ENCODE measurements at regions not wholly inside any gene's neighbourhood (a gene's known extent, or its start where the extent isn't known, plus 50 kb on each side); places are given as distances from the start of the nearest gene placed in this dataset.
A peak's percentile ranks its signal among the peaks of the same experiment; 100 is the strongest.
"Not testable (repeated sequence)": the region's sequence is repeated elsewhere in the genome, so short reads cannot be mapped to it uniquely, and the experiment has no call there.

DNA sequence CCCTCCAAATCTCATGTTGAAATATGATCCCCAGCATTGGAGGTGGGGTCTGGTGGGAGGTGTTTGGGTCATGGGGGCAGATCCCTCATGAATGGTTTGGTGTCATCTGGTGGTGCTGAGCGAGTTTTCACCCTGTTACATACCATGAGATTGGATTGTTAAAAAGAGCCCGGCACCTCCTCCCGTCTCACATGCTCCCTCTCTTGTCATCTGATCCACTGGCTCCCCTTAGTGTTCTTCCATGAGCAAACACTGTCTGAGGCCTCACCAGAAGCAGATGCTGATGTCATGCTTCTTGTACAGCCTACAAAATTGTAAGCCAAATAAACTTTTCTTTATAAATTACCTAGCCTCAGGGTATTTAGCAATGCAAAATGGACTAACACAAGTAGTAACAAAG, 405.0 kb upstream of the SLC39A10 start:
- FAIRE-seq (no peak), DNase-seq (no peak)
- Histone ChIP-seq H3K27ac (ENCODE audit: low read depth in 2 of 2, low read length in 2 of 2) (no peak overlapping the region), H3K27me3 (ENCODE audit: control insufficient read depth, insufficient read depth, low read length) (no peaks in the 10 kb centered on the region), H3K4me3 (ENCODE audit: low read length in 3 of 3) (no peak overlapping the region), H3K4me1 (ENCODE audit: control insufficient read depth in 2 of 3, insufficient read depth in 2 of 3, low read depth in 1 of 3, low read length in 3 of 3) (no peaks in the 10 kb centered on the region), H3K9me3 (ENCODE audit: control insufficient read depth in 2 of 3, insufficient read depth in 1 of 3, low read length in 3 of 3) (peaks cover 0 to 3% (median 0%) of the 10 kb centered on the region in 3 donors), H3K9ac (ENCODE audit: low read length in 3 of 3) (no peak overlapping the region), H3K36me3 (ENCODE audit: control insufficient read depth in 2 of 3, insufficient read depth in 3 of 3, low read length in 3 of 3) (no peaks in the 10 kb centered on the region)
- TF ChIP-seq, protein P1, sequence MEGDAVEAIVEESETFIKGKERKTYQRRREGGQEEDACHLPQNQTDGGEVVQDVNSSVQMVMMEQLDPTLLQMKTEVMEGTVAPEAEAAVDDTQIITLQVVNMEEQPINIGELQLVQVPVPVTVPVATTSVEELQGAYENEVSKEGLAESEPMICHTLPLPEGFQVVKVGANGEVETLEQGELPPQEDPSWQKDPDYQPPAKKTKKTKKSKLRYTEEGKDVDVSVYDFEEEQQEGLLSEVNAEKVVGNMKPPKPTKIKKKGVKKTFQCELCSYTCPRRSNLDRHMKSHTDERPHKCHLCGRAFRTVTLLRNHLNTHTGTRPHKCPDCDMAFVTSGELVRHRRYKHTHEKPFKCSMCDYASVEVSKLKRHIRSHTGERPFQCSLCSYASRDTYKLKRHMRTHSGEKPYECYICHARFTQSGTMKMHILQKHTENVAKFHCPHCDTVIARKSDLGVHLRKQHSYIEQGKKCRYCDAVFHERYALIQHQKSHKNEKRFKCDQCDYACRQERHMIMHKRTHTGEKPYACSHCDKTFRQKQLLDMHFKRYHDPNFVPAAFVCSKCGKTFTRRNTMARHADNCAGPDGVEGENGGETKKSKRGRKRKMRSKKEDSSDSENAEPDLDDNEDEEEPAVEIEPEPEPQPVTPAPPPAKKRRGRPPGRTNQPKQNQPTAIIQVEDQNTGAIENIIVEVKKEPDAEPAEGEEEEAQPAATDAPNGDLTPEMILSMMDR (IDR thresholded peaks at IDR 0.05; ENCODE audit: borderline replicate concordance, extremely low read depth, insufficient read depth) = no peak
- intact Hi-C loops (cut with DNase I) = no loop called here

DNA sequence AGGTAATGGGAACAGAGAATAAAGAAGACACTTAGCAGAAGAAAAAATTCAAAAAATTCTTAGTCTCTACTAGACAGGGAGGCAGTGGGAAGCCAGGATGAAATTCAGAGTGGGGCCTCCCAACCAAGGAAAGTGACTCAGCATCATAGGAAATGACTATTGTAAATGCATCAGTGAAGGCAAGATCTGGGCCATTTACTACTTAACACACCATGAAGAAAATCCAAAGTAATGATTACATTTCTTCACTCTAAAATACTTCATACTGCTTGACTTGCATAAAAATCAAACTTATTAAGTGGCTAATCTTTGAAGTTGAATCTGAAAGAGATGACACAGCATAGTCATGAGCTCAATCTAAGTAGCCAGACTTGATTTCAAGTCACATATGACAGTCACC, 405.8 kb upstream of the SLC39A10 start:
- Histone ChIP-seq H3K9me3 (ENCODE audit: control insufficient read depth in 2 of 3, insufficient read depth in 1 of 3, low read length in 3 of 3) (peaks cover 0 to 3% (median 0%) of the 10 kb centered on the region in 3 donors), H3K36me3 (ENCODE audit: control insufficient read depth in 2 of 3, insufficient read depth in 3 of 3, low read length in 3 of 3) (no peaks in the 10 kb centered on the region), H3K4me1 (ENCODE audit: control insufficient read depth in 2 of 3, insufficient read depth in 2 of 3, low read depth in 1 of 3, low read length in 3 of 3) (no peaks in the 10 kb centered on the region), H3K27ac (ENCODE audit: low read depth in 2 of 2, low read length in 2 of 2) (no peak overlapping the region), H3K27me3 (ENCODE audit: control insufficient read depth, insufficient read depth, low read length) (no peaks in the 10 kb centered on the region), H3K9ac (ENCODE audit: low read length in 3 of 3) (no peak overlapping the region), H3K4me3 (ENCODE audit: low read length in 3 of 3) (no peak overlapping the region)
- DNase-seq (no peak), FAIRE-seq (no peak)
- TF ChIP-seq, protein P1 (IDR thresholded peaks at IDR 0.05; ENCODE audit: borderline replicate concordance, extremely low read depth, insufficient read depth) = no peak
- intact Hi-C loops (cut with DNase I) = no loop called here

DNA sequence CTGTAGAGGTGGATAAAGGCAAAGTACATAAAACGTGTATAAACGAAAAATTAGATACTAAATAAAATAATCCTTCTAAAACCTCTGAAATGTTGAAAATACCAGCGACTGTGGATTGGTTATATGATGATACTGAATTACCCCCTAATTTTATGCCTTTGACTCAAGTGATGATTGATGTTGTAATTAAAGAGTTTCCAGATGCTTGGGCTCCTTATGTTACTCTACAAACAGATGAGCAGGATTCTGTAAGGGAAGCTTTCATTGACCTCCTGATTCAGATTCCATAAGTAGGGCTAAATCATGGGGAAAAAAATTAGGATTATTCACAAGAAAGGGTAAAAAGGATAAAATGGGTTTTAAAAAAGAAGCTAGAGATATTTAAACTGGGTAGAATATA, 418.2 kb upstream of the SLC39A10 start:
- no peaks in the 10 kb centered on the region for H3K27me3 ChIP-seq (ENCODE audit: control insufficient read depth, insufficient read depth, low read length)
- no peak overlapping the region for H3K9ac ChIP-seq (ENCODE audit: low read length in 3 of 3)
- DNase-seq (peak in 2 of 5 donors; percentile 58 to 67), FAIRE-seq (no peak)
- H3K4me1 ChIP-seq (ENCODE audit: control insufficient read depth in 2 of 3, insufficient read depth in 2 of 3, low read depth in 1 of 3, low read length in 3 of 3) = no peaks in the 10 kb centered on the region
- H3K27ac ChIP-seq (ENCODE audit: low read depth in 2 of 2, low read length in 2 of 2) = no peak overlapping the region
- H3K9me3 ChIP-seq (ENCODE audit: control insufficient read depth in 2 of 3, insufficient read depth in 1 of 3, low read length in 3 of 3) = no peaks in the 10 kb centered on the region
- no peak overlapping the region for H3K4me3 ChIP-seq (ENCODE audit: low read length in 3 of 3)
- intact Hi-C loops (cut with DNase I) = no loop called here
- no peaks in the 10 kb centered on the region for H3K36me3 ChIP-seq (ENCODE audit: control insufficient read depth in 2 of 3, insufficient read depth in 3 of 3, low read length in 3 of 3)
- TF ChIP-seq, protein P1 (IDR thresholded peaks at IDR 0.05; ENCODE audit: borderline replicate concordance, extremely low read depth, insufficient read depth) = no peak

DNA sequence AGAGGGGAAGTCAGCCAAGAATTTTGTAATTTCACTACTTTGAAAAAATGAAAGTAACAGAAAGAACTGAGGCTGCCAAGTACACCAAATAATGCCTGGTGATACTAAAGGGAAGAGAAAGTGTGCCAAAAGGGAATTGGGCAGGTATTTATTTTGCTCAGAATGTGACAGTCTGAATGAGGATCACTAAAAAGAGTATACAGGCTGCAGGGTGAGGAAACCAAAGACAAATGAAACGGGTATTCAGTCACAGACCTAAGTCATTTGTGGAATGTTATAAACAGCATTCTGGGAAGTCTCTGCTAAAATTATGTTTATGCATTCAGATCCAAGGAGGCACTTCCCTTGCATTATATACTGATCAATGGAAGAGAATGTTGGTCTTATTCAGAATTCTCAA, 418.6 kb upstream of the SLC39A10 start:
- no peak overlapping the region for H3K9ac ChIP-seq (ENCODE audit: low read length in 3 of 3)
- H3K4me1 ChIP-seq (ENCODE audit: control insufficient read depth in 2 of 3, insufficient read depth in 2 of 3, low read depth in 1 of 3, low read length in 3 of 3) = no peaks in the 10 kb centered on the region
- DNase-seq = peak in 1 of 5 donors; percentile 17
- no peak overlapping the region for H3K4me3 ChIP-seq (ENCODE audit: low read length in 3 of 3)
- no peak overlapping the region for H3K27ac ChIP-seq (ENCODE audit: low read depth in 2 of 2, low read length in 2 of 2)
- no peaks in the 10 kb centered on the region for H3K36me3 ChIP-seq (ENCODE audit: control insufficient read depth in 2 of 3, insufficient read depth in 3 of 3, low read length in 3 of 3)
- no peaks in the 10 kb centered on the region for H3K27me3 ChIP-seq (ENCODE audit: control insufficient read depth, insufficient read depth, low read length)
- no peaks in the 10 kb centered on the region for H3K9me3 ChIP-seq (ENCODE audit: control insufficient read depth in 2 of 3, insufficient read depth in 1 of 3, low read length in 3 of 3)
- TF ChIP-seq, protein P1 (IDR thresholded peaks at IDR 0.05; ENCODE audit: borderline replicate concordance, extremely low read depth, insufficient read depth) = no peak
- intact Hi-C loops (cut with DNase I) = no loop called here
- no peak for FAIRE-seq

DNA sequence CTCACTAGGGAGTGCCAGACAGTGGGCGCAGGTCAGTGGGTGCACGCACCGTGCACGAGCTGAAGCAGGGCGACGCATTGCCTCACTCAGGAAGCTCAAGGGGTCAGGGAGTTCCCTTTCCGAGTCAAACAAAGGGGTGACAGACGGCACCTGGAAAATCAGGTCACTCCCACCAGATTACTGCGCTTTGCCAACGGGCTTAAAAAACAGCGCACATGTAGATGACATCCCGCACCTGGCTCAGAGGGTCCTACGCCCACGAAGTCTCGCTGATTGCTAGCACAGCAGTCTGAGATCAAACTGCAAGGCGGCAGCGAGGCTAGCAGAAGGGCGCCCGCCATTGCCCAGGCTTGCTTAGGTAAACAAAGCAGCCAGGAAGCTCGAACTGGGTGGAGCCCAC, 428.5 kb upstream of the SLC39A10 start:
- H3K9me3 ChIP-seq (ENCODE audit: control insufficient read depth in 2 of 3, insufficient read depth in 1 of 3, low read length in 3 of 3); H3K27me3 ChIP-seq (ENCODE audit: control insufficient read depth, insufficient read depth, low read length); H3K27ac ChIP-seq (ENCODE audit: low read depth in 2 of 2, low read length in 2 of 2); H3K4me3 ChIP-seq (ENCODE audit: low read length in 3 of 3); FAIRE-seq; intact Hi-C loops (cut with DNase I); H3K4me1 ChIP-seq (ENCODE audit: control insufficient read depth in 2 of 3, insufficient read depth in 2 of 3, low read depth in 1 of 3, low read length in 3 of 3); H3K9ac ChIP-seq (ENCODE audit: low read length in 3 of 3); H3K36me3 ChIP-seq (ENCODE audit: control insufficient read depth in 2 of 3, insufficient read depth in 3 of 3, low read length in 3 of 3): not testable (repeated sequence)
- DNase-seq = peak in 1 of 5 donors; percentile 32
